ENCODE measurements at regions not wholly inside any gene's neighbourhood (a gene's known extent, or its start where the extent isn't known, plus 50 kb on each side); places are given as distances from the start of the nearest gene placed in this dataset.
A peak's percentile ranks its signal among the peaks of the same experiment; 100 is the strongest.

- intact Hi-C loops (cut with DNase I): no loop called here
- Histone ChIP-seq H3K4me1 (peaks cover 22% of the 10 kb centered on the region), H3K4me3 (no peak overlapping the region), H3K27ac (peak overlapping the region in 1 of 4 donors; percentile 51), H3K9me3 (no peaks in the 10 kb centered on the region), H3K27me3 (no peaks in the 10 kb centered on the region), H3K36me3 (replicated peaks in 1 of 2; ENCODE audit: insufficient read depth in 1 of 2, low read depth in 2 of 2) (no peaks in the 10 kb centered on the region)
- DNase-seq (no peak), ATAC-seq (no peak)
- TF ChIP-seq, protein P1, sequence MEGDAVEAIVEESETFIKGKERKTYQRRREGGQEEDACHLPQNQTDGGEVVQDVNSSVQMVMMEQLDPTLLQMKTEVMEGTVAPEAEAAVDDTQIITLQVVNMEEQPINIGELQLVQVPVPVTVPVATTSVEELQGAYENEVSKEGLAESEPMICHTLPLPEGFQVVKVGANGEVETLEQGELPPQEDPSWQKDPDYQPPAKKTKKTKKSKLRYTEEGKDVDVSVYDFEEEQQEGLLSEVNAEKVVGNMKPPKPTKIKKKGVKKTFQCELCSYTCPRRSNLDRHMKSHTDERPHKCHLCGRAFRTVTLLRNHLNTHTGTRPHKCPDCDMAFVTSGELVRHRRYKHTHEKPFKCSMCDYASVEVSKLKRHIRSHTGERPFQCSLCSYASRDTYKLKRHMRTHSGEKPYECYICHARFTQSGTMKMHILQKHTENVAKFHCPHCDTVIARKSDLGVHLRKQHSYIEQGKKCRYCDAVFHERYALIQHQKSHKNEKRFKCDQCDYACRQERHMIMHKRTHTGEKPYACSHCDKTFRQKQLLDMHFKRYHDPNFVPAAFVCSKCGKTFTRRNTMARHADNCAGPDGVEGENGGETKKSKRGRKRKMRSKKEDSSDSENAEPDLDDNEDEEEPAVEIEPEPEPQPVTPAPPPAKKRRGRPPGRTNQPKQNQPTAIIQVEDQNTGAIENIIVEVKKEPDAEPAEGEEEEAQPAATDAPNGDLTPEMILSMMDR (IDR thresholded peaks at IDR 0.05): peak in 1 of 7 experiments; percentile 13
- TF ChIP-seq POLR2A (IDR thresholded peaks at IDR 0.05): no peak
- 65 to 70% methylated on average over 10 of the region's 10 CpGs for WGBS, 2 donors
Observed at GRCh38 chr2:3045318-3045921, 332.2 kb downstream of the EIPR1 start.

DNA sequence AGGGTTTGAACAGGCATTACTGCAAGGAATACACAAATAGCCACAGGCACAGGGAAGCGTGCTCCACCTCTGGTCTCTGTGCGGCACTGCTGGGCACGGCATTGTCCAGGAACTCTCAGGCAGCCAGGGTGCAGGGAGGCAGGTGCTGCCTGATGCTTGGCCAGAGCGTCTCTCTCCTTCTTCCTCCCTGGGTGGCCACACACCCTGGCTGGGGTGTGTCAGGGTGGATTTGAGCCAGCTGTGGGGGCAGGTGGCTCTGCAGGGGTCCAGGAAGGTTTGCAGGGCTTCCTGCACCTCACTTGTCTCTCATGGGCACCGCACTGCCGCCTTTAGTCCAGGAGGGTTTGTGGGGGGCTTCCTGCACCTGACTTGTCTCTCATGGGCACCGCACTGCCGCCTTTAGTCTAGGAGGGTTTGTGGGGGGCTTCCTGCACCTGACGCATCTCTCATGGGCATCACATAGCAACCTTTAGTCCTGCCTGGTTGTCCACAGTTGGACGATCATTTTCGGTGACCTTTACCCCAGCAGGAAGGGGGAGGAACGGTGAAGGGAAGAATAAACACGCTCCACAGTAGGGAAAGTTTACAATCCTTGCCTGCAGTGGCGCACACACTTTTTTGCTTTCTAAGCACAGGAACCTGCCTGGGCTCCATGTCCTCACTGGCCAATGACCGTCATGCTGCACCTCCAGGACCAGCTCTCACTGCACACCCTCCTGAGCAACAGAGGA lies 332.9 kb downstream of the EIPR1 start:
- Histone ChIP-seq H3K27ac (peak overlapping the region in 1 of 4 donors; percentile 51), H3K4me1 (peaks cover 22% of the 10 kb centered on the region), H3K36me3 (replicated peaks in 1 of 2; ENCODE audit: insufficient read depth in 1 of 2, low read depth in 2 of 2) (no peaks in the 10 kb centered on the region), H3K27me3 (no peaks in the 10 kb centered on the region), H3K9me3 (no peaks in the 10 kb centered on the region), H3K4me3 (no peak overlapping the region)
- no peak for ATAC-seq
- WGBS, 2 donors: 55 to 57% methylated on average over 15 of the region's 15 CpGs
- DNase-seq: peak in 3 of 4 donors; percentile 13 to 47 (median 27)
- intact Hi-C loops (cut with DNase I): no loop called here
- peak in 1 of 3 donors; percentile 23 for TF ChIP-seq POLR2A (IDR thresholded peaks at IDR 0.05)
- TF ChIP-seq, protein P1 (IDR thresholded peaks at IDR 0.05): peak in 2 of 7 experiments; percentile 3 to 13

DNA sequence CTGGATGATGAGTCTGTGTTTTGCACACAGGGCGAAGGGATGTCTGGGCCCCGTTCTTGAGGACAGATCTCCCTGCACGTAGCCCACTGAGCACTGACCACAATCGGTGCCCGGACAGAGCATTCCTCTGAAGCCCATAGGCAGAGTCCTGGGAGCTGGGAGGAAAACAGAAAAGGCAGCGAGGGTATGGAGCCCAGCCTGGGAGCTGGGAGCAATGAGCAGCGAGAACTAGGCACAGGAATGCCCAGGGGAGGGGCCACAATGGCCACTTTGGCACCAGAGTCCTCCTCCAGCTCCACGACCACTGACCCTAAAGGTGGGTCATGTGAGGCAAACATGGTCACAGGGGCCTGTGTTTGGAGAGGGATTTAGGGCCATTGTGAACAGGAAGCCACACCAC lies 333.9 kb downstream of the EIPR1 start:
- 86 to 95% methylated on average over 7 to 8 of the region's 8 CpGs for WGBS, 2 donors
- Histone ChIP-seq H3K36me3 (replicated peaks in 1 of 2; ENCODE audit: insufficient read depth in 1 of 2, low read depth in 2 of 2) (no peaks in the 10 kb centered on the region), H3K4me3 (no peak overlapping the region), H3K4me1 (peaks cover 22% of the 10 kb centered on the region), H3K9me3 (no peaks in the 10 kb centered on the region), H3K27me3 (no peaks in the 10 kb centered on the region), H3K27ac (no peak overlapping the region)
- intact Hi-C loops (cut with DNase I): no loop called here
- DNase-seq (no peak), ATAC-seq (no peak)
- no peak for TF ChIP-seq POLR2A (IDR thresholded peaks at IDR 0.05)
- TF ChIP-seq, protein P1 (IDR thresholded peaks at IDR 0.05): no peak

GRCh38 chr2:3042601-3043585 lies 334.7 kb downstream of the EIPR1 start:
- no peaks in the 10 kb centered on the region for H3K36me3 ChIP-seq (replicated peaks in 1 of 2; ENCODE audit: insufficient read depth in 1 of 2, low read depth in 2 of 2)
- H3K4me3 ChIP-seq: no peak overlapping the region
- DNase-seq: peak; percentile 69 to 83 (median 79)
- peak overlapping the region; percentile 48 to 74 (median 62) for H3K27ac ChIP-seq
- H3K27me3 ChIP-seq: no peaks in the 10 kb centered on the region
- WGBS, 2 donors: 37 to 68% methylated on average over 12 to 20 of the region's 20 CpGs
- ATAC-seq: peak; percentile 86
- H3K4me1 ChIP-seq: peaks cover 22% of the 10 kb centered on the region
- H3K9me3 ChIP-seq: no peaks in the 10 kb centered on the region
- intact Hi-C loops (cut with DNase I): no loop called here
- TF ChIP-seq POLR2A (IDR thresholded peaks at IDR 0.05): no peak
- TF ChIP-seq, protein P1 (IDR thresholded peaks at IDR 0.05): no peak

Data from body of pancreas (tissue), 4 donors.